GM20000 (cell line): ENCODE measurements at regions not wholly inside any gene's neighbourhood (a gene's known extent, or its start where the extent isn't known, plus 50 kb on each side); places are given as distances from the start of the nearest gene placed in this dataset.

Experiments
- DNase-seq: peaks from one replicate; pipeline ENCODE4 v3.0.0; 2012; ENCODE audit warnings: low spot score
- CTCF ChIP-seq: IDR thresholded peaks from 2 replicates; pipeline ENCODE4 v1.5.1; 2012; ENCODE audit warnings: mild to moderate bottlenecking, control low read depth; ENCODE audit errors: extremely low read depth, missing control alignments

- DNase-seq: no peak
- TF ChIP-seq CTCF: no peak
Measured at GRCh38 chr20:60713396-60713795, 538.7 kb upstream of the CDH4 start.

- no peak for TF ChIP-seq CTCF
- DNase-seq: no peak
Measured at GRCh38 chr20:60715172-60715571, 536.9 kb upstream of the CDH4 start.

GRCh38 chr20:60718743-60719480 is 533.1 kb upstream of the CDH4 start:
- no peak for TF ChIP-seq CTCF
- no peak for DNase-seq

- TF ChIP-seq CTCF: no peak
Measured at GRCh38 chr20:60725311-60725906, 526.7 kb upstream of the CDH4 start.

GRCh38 chr20:60727425-60727824 is 524.6 kb upstream of the CDH4 start:
- TF ChIP-seq CTCF: no peak
- no peak for DNase-seq

More at GRCh38 chr20:60725311-60725906, 526.7 kb upstream of the CDH4 start:
- DNase-seq: no peak

- no peak for TF ChIP-seq CTCF
Measured at GRCh38 chr20:60728705-60729104, 523.4 kb upstream of the CDH4 start.

GRCh38 chr20:60729135-60729900 is 522.7 kb upstream of the CDH4 start:
- DNase-seq: no peak

More at GRCh38 chr20:60728705-60729104, 523.4 kb upstream of the CDH4 start:
- no peak for DNase-seq

More at GRCh38 chr20:60729135-60729900, 522.7 kb upstream of the CDH4 start:
- TF ChIP-seq CTCF: no peak
